Tongue (tissue), 1 donor: ENCODE measurements at regions not wholly inside any gene's neighbourhood (a gene's known extent, or its start where the extent isn't known, plus 50 kb on each side); places are given as distances from the start of the nearest gene placed in this dataset.

Source experiments
- DNase-seq: peaks from one replicate; pipeline ENCODE4 v3.0.0-alpha.2; 2015

DNA sequence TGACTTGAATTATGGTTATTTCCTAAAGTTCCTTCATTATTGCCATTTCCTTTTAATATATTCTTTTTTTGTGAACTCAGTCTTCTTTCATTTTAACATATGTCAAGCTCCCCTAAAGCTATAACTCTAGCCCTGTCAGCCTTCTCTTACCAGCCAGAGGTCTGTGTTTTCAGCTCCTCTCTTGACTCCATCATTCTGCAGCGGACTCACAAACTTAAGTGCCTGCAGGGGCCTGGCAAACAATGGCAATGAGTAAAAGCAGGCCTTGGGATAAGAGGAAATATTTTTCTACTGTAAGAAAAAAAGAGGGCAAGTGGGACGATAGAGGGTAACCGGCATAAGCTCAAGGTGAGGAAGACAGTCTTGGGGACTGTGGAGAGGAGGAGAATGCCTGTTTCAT is 424.5 kb upstream of the RGS6 start:
- DNase-seq: no peak

DNA sequence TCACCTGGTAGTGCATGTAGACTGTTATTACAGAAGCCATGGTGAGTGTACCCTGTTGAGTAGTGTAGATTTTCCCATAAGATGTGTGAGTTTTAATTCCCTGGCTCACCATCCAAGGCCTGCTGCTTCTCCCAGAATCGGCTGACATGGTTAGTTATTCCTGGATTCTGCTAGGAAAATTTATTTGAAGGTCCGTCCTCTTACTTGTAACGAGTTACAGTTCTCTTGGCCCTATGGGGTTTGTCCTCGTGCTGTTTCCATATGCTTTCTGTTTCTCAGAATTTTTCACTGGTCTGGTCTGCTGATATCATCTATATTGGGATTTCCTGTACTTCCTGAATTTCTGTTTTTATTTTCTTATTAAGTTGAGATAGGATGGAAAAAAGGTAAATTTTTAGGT is 423.3 kb upstream of the RGS6 start:
- DNase-seq: peak; percentile 30

DNA sequence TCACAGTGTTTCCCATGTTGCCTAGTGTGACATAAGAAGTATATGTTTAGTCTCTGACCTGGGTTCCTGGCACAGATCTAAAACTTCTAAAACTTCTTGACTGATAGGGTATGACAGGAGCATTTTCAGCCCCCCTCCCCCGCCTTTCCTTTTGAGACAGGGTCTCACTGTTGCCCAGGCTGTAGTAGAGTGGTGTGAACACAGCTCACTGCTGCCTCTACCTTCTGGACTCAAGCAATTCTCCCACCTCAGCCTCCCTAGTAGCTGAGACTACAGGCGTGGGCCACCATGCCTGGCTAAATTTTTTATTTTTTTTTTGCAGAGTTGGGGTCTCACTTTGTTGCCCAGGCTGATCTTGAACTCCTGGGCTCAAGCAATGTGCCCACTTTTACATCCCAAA is 421.1 kb upstream of the RGS6 start:
- DNase-seq: no peak

DNA sequence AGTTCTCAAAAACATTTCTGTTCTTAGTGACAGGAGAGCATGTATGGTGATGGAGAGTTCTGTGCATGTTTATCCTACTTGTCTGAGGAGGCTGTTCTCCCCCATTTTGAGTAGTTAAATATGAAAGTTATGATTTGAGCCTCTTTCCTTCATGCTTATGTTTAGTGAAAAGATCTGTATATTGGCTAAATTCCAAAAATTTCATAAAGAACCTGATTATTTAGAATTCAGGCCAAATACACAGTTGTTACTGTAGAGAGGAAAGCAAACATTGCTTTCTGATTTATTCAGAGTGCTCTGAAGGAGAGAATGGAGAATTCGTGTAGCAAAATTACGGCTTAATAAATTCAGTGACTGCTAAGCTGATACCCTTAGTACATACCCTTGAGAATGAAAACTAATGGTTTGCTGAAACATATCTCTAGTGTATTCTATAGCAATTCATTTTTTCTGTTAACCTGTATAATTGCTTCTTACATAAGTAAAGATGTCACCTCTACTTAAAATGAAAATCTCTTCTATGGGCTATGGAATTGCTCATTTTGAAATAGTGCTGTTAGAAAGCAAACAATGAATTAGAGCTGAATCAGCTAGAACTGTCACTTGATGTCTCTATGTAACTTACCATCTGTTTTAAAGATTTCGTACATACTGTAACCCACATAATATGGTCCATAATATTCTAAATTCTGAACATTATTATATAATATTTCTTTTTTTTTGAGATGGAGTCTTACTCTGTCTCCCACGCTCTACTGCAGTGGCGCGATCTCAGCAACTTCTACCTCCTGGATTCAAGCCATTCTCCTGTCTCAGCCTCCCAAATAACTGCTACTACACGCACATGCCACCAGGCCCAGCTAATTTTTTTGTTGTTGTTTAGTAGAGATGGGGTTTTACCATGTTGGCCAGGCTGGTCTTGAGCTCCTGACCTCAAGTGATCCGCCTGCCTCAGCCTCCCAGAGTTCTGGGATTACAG is 417.0 kb upstream of the RGS6 start:
- DNase-seq: no peak

DNA sequence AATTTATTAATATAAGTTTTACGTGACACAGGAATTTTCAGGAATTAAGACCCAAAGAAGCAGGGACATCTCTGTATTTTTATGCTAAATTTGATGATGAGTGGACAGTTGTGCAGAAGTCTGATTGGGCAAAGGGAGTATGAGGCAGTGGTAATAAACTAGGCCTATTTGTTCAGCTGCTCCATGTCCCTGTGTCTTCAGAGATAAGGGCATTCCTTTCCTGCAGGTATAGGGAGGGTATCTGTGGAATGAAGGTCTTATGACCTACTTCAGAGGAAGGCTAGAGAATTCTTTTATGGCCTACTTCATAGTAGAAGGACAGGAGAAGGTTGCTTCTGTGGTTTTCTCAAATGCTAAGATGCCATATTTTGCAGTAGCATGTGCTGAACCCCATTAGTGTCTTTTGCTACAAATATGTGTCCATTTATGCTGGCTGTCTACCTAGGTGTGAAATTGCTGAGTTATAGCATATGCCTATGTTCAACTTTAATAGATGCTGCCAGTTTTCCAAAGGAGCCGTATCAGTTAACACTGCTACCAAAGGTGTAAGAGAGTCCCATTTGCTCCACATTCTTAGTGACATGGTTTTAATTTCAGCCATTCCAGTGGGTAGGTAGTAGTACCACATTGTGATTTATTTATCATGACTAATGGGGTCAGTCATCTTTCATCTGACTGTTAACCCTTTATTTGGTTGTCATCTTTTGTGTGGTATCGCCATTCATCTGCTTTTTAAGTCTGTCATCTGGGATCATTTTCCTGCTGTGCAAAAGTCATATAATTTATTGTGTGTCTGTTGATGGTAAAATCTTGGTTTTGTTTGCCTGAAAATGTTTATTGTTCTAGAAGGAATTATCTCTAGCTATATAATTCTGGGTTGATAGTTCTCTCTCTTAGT is 410.7 kb upstream of the RGS6 start:
- DNase-seq: no peak

DNA sequence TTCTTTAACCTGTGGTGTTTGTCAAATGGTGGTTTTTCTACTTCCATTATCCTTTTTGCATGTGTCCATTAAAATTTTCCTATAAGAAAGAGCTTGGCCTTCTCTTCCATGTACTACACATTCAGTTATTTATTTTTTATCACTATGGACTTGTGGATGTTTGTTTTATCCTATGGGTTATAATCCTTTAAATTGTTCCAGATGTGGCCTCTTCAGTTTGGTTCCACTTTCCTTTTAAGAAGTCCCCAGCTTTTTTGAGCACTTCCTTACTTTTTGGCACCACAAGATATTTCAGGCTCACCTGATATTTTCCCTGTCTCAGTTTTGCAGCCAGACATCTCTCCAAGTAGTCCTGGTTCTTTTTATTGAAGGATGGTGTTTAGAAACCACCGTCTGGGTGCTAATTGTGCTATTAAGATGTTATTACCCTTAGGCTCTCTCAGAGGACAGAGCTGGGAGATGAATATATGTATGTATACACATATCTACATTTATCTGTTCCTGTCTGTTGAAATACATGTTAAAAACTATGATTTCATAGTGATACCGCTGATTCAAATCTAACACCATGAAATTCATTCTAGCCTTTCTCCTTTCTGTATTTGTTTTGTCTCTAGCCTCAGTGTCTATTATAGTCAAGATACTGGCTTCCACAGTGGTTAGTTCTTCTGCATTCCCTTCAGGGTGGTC is 408.5 kb upstream of the RGS6 start:
- DNase-seq: peak; percentile 56

DNA sequence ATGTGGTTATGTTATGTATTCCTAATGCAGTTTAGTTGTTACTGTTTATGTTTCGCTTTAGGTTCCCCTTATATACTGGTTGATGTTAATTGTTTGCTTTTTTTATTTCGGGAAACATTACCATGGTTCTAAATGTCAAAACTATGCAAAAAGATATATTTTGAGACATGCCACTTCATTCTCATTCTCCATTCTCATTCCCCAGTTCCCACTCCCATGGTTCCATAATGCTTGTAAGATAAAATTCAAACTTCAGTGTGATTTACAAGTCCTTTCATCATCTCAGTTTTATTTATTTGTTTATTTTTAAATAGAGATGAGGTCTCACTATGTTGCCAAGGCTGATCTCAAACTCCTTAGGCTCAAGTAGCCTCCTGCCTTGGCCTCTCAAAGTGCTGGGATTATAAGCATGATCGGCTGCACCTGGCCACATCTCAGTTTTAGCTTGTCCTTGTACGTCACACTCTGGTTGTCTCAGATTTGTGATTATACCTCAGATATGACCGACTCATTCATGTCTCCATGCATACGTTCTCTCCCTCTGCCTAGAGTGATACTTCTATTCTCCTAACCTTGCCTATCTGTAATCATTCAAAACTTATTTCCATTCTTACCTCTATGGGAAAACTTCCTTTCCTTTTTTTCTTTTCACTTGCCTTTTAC is 407.8 kb upstream of the RGS6 start:
- DNase-seq: no peak

DNA sequence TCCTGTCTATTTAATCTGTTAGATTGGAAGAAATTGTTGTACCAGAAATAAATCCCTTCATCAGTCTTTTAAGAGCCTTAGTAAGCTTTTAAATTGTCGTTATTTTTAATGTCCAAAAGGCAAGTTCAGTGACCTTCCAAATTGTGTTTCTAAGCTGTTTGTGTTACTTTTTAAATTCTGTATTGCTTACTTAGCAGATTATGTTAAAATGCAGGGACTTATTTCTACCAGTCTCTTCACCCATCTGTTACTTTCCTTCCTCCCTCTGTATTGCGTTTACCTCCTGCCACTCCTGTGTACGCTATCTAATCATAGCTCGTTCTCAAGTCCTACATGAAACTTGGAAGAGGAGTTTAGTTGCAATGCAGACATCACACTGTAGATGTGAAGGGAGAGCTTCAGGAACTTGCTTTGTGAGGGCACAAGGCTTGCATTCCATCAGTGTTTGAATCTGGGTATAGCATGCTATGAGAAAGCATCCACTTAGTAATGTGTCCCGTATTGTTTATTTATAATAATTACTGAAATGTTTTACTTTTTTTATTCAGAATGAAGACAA is 406.5 kb upstream of the RGS6 start:
- no peak for DNase-seq

DNA sequence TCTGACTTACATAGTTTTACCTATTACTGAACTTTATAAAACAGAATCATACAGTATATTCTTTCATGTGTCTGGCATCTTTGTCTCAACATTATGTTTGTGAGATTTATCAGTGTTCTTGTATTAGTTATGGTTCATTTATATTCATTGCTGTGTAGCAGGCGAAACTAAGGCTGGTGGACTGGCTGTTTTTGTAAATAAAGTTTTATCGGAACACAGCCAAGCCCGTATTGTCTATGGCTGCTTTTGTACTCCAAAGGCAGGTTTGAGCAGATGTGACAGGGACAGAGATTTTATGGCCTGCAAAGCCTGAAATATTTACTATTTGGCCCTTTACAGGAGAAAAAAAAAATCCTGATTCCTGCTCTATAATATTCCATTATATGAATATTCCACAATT is 405.8 kb upstream of the RGS6 start:
- no peak for DNase-seq

DNA sequence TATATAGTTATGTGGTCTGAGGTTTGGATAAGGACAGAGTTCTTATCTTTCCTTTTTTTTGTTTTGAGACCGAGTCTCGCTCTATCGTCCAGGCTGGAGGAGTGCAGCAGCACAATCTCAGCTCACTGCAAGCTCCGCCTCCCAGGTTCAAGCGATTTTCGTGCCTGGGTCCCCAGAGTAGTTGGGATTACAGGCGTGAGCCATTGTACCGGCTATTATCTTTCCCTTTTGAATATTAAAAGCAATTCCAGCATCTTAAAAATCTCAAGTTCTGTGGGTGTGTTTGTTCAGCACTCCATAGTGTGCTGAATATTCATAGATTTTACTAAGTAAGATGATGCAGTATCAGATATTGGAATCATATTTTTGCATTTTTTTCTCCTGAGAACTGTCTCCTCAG is 404.4 kb upstream of the RGS6 start:
- DNase-seq: no peak

DNA sequence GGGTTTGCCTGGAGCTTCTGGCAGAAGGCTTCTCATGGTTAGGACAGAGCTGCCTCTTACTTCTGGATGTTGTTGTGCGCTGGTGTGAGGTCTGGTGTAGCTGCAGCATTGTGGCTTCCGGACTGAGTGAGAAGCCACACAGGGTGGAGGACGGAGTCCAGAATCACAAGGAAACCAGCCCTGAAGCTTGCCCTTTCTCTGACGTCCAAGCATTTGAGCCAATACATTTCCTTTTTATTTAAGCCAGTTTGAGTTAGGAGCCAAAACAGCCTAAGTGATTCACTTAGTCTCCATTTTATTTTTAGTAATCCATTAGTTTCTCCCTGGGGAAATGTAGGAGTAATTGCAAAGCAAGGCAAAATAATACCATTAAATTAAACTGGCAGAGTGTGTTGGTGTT is 402.4 kb upstream of the RGS6 start:
- DNase-seq: peak; percentile 58

DNA sequence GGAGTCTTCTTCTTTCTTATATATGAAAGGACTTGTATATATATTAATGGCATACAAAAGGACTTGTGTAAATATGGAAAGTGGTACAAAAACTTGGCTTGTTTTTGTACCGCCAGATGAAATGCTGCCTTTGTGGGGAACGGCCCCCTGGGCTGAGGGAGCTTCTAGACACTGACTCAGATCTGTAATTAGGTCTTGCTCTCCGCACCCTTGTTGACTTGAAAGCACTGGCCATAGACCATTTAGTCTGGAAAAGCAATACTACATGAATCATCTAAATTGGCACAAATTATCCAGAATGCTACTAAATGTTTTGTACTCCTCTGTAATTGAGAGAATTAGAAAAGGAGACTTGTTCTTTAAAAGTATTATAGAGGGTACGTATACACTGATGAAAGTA is 399.9 kb upstream of the RGS6 start:
- no peak for DNase-seq

DNA sequence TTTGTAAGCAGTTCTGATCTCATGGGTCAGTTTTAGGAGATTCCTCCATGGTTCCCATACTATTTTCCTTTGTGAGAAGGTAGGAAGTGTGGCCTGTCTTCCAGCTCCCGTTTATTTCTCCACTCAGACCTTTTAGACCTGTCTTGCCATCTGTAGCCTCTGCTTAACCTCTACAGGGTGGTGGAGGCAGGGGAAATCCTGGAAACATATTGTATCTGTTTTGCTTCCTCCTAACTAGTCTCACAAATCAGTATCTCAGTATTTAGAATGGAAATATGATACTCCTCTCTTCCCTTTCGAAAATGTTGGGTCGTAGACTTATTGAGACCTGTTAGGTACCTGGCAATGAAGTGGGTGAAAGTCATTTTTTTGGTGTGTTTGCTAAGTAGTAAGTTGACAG is 399.4 kb upstream of the RGS6 start:
- DNase-seq: no peak

DNA sequence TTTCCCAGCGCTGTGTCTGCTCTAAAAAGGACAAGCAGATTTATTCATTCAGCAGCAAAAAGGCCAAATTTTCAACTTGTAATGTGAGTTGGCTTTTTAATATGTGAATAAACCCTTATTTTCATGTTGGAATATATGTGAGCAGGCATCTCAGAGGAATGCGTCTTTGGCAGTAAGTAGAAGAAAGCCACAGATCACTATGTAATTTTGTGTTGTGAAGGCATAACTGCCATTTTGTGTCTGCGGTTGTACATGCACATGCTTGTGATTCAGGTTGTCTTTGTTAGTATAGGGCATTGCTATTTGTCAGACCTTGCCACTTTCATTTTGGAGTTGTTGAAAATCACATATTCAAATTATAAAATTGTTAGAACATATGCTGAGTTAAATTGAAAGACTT is 398.8 kb upstream of the RGS6 start:
- no peak for DNase-seq

DNA sequence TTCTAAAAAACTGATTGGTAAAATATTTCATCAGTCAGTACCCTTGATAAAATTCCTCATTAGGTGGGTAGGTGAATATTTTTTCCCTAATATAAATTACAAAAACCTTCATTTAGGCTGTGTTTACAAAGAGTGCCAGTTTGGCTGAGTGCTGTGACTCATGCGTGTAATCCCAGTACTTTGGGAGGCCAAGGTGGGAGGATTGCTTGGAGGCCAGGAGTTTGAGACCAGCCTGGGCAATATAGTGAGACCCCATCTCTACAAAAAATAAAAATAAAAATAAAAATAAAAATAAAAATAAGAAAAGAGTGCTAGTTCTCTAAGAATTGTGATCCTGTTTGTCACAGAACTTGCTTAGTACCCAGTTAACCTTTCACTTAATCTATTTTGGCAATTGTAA is 398.4 kb upstream of the RGS6 start:
- DNase-seq: no peak

DNA sequence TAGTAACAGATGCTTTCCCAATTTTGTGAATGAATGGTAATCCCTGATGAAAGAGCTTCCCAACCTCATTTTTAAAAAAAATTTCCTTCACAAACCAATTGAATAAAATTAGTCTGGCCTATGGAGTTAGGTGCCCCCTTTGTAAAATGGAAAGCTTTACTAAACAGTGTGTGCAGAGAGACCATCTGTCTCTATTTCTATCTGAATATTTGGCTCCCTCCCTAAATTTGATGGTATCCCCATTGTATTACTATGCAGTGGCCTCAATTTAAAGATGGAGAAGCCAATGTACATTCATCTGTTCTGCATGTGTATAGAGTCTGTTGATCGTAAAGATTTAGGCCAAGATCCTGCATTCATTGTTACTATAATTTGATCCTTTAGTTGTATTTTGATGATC is 397.7 kb upstream of the RGS6 start:
- no peak for DNase-seq

DNA sequence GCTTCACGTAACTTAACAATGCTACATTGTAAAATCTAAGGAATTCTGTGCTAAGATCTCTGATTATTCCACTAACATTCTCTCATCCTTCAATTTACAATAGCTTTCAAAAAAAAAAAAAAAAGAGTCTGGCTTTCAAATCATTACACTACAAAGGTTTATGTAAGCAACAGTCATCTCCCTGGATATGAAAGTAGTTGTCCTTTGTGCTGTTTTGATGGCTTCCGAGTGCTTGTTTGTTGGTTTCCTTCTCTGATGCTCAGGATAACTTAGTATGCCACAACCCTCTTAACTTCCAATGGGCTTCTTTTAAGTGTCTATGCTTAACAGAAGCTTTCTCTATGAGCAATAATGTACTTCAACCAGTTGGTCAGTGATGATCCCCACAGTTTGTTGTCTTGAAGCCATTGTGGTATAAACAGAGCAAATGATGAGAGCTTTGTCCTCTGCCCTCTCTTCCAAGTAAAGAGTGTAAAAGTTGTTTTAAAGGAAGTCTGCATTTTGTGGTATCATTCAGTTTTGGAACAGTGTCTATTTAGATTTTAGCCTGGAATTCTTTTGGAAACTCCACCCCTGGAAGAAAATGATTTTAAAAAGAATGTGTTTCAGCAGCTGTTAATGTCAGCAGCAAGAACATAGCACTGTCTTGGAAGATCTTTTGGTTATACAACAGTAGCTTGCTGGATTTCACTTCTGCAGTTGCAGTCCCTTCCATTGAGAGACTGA is 396.1 kb upstream of the RGS6 start:
- DNase-seq: no peak

DNA sequence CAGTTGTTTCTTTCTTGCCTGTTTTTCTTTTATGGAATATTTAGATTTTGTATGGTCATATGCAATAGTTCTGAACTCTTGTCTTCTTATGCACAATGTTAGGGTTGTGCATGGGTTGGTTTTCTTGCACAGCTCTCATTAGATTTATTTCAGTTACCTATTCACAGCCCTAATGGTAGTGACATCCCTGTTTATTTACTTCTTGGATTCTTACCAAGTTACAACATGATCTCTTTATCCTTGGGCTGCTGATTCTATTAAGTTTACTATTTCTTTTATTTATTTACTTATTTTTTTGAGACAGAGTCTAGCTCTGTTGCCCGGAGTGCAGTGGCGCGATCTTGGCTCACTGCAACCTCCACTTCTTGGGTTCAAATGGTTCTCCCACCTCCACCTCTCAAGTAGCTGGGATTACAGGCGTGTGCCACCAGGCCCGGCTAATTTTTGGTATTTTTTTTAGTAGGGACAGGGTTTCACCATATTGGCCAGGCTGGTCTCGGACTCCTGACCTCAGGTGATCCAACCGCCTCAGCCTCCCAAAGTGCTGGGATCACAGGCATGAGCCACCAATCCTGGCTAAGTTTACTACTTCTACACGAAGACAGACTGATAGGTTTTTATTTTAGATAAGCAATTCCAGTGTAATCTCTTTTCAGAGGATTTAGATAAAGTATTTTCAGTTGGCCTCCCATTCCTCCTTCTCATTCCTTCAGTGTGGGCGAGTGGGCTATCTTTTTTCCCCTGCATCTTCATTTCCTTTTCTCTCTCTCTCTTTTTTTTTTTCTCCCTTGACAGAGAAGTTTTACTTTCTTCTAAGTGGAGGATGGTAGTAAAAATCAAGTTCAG is 395.1 kb upstream of the RGS6 start:
- no peak for DNase-seq

DNA sequence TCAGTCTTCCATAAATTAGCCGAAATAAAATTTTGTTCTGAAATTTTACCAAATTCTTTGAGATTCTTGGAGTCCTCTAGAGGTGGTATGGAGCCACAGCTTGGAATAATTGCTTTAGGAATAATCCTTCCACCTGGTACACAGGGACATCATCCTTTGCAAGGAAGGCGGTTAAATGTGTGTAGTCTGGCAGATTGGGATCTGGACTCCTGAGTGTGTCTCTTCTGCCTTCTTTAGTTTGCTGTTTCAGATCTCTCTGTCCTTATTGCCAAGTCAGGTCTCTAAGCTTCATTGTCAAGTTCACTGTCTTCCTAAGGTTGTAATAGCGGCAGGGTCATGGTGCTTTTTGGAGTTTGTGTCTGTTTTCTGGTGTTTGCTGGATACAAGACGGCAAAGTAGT is 393.9 kb upstream of the RGS6 start:
- DNase-seq: no peak
